ENCODE measurements at regions not wholly inside any gene's neighbourhood (a gene's known extent, or its start where the extent isn't known, plus 50 kb on each side); places are given as distances from the start of the nearest gene placed in this dataset.

GRCh38 chr22:27194096-27194748 is 536.8 kb downstream of the MIAT start:
- no peak for TF ChIP-seq CTCF (conservative IDR thresholded peaks at IDR 0.05; ENCODE audit: low read depth, low read length)
- DNase-seq (ENCODE audit: low read depth), result no peak
- no peak overlapping the region for H3K4me3 ChIP-seq (ENCODE audit: low read length)

GRCh38 chr22:27195094-27195493 is 537.7 kb downstream of the MIAT start:
- no peak for TF ChIP-seq CTCF (conservative IDR thresholded peaks at IDR 0.05; ENCODE audit: low read depth, low read length)
- DNase-seq (ENCODE audit: low read depth), result no peak
- H3K4me3 ChIP-seq (ENCODE audit: low read length), result no peak overlapping the region

- DNase-seq (ENCODE audit: low read depth), result no peak
- H3K4me3 ChIP-seq (ENCODE audit: low read length), result no peak overlapping the region
- TF ChIP-seq CTCF (conservative IDR thresholded peaks at IDR 0.05; ENCODE audit: low read depth, low read length), result no peak
Observed at GRCh38 chr22:27195494-27195893, 538.1 kb downstream of the MIAT start.

- no peak overlapping the region for H3K4me3 ChIP-seq (ENCODE audit: low read length)
- TF ChIP-seq CTCF (conservative IDR thresholded peaks at IDR 0.05; ENCODE audit: low read depth, low read length), result no peak
- DNase-seq (ENCODE audit: low read depth), result no peak
Observed at GRCh38 chr22:27196606-27197005, 539.2 kb downstream of the MIAT start.

- DNase-seq (ENCODE audit: low read depth), result no peak
- TF ChIP-seq CTCF (conservative IDR thresholded peaks at IDR 0.05; ENCODE audit: low read depth, low read length), result no peak
- H3K4me3 ChIP-seq (ENCODE audit: low read length), result no peak overlapping the region
Observed at GRCh38 chr22:27197052-27197451, 539.7 kb downstream of the MIAT start.

GRCh38 chr22:27197618-27198017 is 540.2 kb downstream of the MIAT start:
- no peak for DNase-seq (ENCODE audit: low read depth)
- TF ChIP-seq CTCF (conservative IDR thresholded peaks at IDR 0.05; ENCODE audit: low read depth, low read length), result no peak
- no peak overlapping the region for H3K4me3 ChIP-seq (ENCODE audit: low read length)

GRCh38 chr22:27198518-27199035 is 541.2 kb downstream of the MIAT start:
- TF ChIP-seq CTCF (conservative IDR thresholded peaks at IDR 0.05; ENCODE audit: low read depth, low read length), result no peak
- no peak for DNase-seq (ENCODE audit: low read depth)
- no peak overlapping the region for H3K4me3 ChIP-seq (ENCODE audit: low read length)
